ENCODE measurements at regions not wholly inside any gene's neighbourhood (a gene's known extent, or its start where the extent isn't known, plus 50 kb on each side); places are given as distances from the start of the nearest gene placed in this dataset.

- no peaks in the 10 kb centered on the region for H3K36me3 ChIP-seq (ENCODE audit: control insufficient read depth in 1 of 2, insufficient read depth in 2 of 2, low read length in 2 of 2)
- H2AFZ ChIP-seq (ENCODE audit: low read depth, low read length, poor library complexity, severe bottlenecking), result no peak overlapping the region
- H3K9ac ChIP-seq (ENCODE audit: low read length), result no peak overlapping the region
- H3K4me2 ChIP-seq (ENCODE audit: low read length), result no peak overlapping the region
- ChIA-PET RAD21 (ENCODE audit: low non-redundant PET in 1 of 2, low total read pairs in 2 of 2, uncharacterized antibody in 2 of 2, unreplicated experiment in 2 of 2) (no interaction called here), CTCF (no interaction called here), POLR2A (no interaction called here)
- H3K79me2 ChIP-seq (ENCODE audit: insufficient read depth, low read length), result no peaks in the 10 kb centered on the region
- no peak for TF ChIP-seq ZNF274 (IDR thresholded peaks at IDR 0.05; ENCODE audit: low read depth, low read length)
- no peak for TF ChIP-seq CEBPB (IDR thresholded peaks at IDR 0.05; ENCODE audit: low read depth)
- TF ChIP-seq, protein P1, sequence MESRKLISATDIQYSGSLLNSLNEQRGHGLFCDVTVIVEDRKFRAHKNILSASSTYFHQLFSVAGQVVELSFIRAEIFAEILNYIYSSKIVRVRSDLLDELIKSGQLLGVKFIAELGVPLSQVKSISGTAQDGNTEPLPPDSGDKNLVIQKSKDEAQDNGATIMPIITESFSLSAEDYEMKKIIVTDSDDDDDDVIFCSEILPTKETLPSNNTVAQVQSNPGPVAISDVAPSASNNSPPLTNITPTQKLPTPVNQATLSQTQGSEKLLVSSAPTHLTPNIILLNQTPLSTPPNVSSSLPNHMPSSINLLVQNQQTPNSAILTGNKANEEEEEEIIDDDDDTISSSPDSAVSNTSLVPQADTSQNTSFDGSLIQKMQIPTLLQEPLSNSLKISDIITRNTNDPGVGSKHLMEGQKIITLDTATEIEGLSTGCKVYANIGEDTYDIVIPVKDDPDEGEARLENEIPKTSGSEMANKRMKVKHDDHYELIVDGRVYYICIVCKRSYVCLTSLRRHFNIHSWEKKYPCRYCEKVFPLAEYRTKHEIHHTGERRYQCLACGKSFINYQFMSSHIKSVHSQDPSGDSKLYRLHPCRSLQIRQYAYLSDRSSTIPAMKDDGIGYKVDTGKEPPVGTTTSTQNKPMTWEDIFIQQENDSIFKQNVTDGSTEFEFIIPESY (IDR thresholded peaks at IDR 0.05; ENCODE audit: extremely low read depth, insufficient replicate concordance, low read length), result no peak
- no peak for TF ChIP-seq RAD21 (IDR thresholded peaks at IDR 0.05; ENCODE audit: low read depth)
- TF ChIP-seq, protein P2, sequence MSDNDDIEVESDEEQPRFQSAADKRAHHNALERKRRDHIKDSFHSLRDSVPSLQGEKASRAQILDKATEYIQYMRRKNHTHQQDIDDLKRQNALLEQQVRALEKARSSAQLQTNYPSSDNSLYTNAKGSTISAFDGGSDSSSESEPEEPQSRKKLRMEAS (IDR thresholded peaks at IDR 0.05), result no peak
- TF ChIP-seq ATF3 (IDR thresholded peaks at IDR 0.05), result no peak
- TF ChIP-seq TCF7L2 (IDR thresholded peaks at IDR 0.05; ENCODE audit: borderline replicate concordance, extremely low read depth, insufficient read depth, insufficient read length), result no peak
- TF ChIP-seq EZH2phosphoT487 (IDR thresholded peaks at IDR 0.05; ENCODE audit: borderline replicate concordance), result no peak
- DNase-seq (ENCODE audit: low read depth, low spot score) (no peak), ATAC-seq (no peak)
- peaks cover 13% of the 10 kb centered on the region; the same call in 1 of the 2 replicates for H3K27me3 ChIP-seq (ENCODE audit: insufficient read depth, low read length)
- no peaks in the 10 kb centered on the region for H3K9me2 ChIP-seq (ENCODE audit: insufficient read depth)
- H3K4me1 ChIP-seq (ENCODE audit: control insufficient read depth in 1 of 2, insufficient read depth in 2 of 2, low read length in 2 of 2), result no peaks in the 10 kb centered on the region
- no peaks in the 10 kb centered on the region for H4K20me1 ChIP-seq (ENCODE audit: insufficient read depth)
- no peak overlapping the region for H3K27ac ChIP-seq (ENCODE audit: low read depth, low read length)
- no peak overlapping the region for H3K4me3 ChIP-seq (replicated peaks in 1 of 2; ENCODE audit: low read depth in 1 of 2, low read length in 2 of 2)
- no TSS peak for BruUV-seq (replicated peaks)
- no peaks in the 10 kb centered on the region for H3K9me3 ChIP-seq (ENCODE audit: control insufficient read depth in 1 of 2, insufficient read depth in 1 of 2, low read depth in 1 of 2, low read length in 2 of 2)
- intact Hi-C loops (cut with micrococcal nuclease), result no loop called here
Measured at GRCh38 chr1:5519366-5520135, 472.7 kb downstream of the NPHP4 start.

Measured in HCT116 (cell line).